DOHH2 (cell line): ENCODE measurements at regions not wholly inside any gene's neighbourhood (a gene's known extent, or its start where the extent isn't known, plus 50 kb on each side); places are given as distances from the start of the nearest gene placed in this dataset.
"Not testable (repeated sequence)": the region's sequence is repeated elsewhere in the genome, so short reads cannot be mapped to it uniquely, and the experiment has no call there.

Experiments used
- H3F3A ChIP-seq: fragments of 200-600 bp; sonication (generic), shearing (Covaris generic); 2 replicates; pipeline ENCODE4 v1.6.0; 2016; ENCODE audit warnings: antibody characterized with exemption, mild to moderate bottlenecking; ENCODE audit not compliant: control insufficient read depth, insufficient read depth
- H3K27ac ChIP-seq: fragments of 200-600 bp; sonication (generic); 2 replicates; pipeline ENCODE4 v1.5.1; 2014; ENCODE audit warnings: low read depth, mild to moderate bottlenecking, low read length, moderate library complexity
- H3K27me3 ChIP-seq: fragments of 200-600 bp; sonication (generic); 2 replicates; pipeline ENCODE4 v1.6.1; 2014; ENCODE audit warnings: mild to moderate bottlenecking, low read length, mixed read lengths; ENCODE audit not compliant: control insufficient read depth
- H3K36me3 ChIP-seq: fragments of 200-600 bp; sonication (generic); 2 replicates; pipeline ENCODE4 v1.6.1; 2014; ENCODE audit warnings: mild to moderate bottlenecking, low read length, moderate library complexity, mixed read lengths; ENCODE audit not compliant: control insufficient read depth
- H3K4me1 ChIP-seq: fragments of 200-600 bp; sonication (generic); 2 replicates; pipeline ENCODE4 v1.6.1; 2014; ENCODE audit warnings: mild to moderate bottlenecking, low read length, mixed read lengths; ENCODE audit not compliant: control insufficient read depth
- H3K4me2 ChIP-seq: fragments of 200-600 bp; sonication (generic); 2 replicates; pipeline ENCODE4 v1.6.0; 2014; ENCODE audit warnings: mild to moderate bottlenecking, low read length, moderate library complexity
- H3K4me3 ChIP-seq: fragments of 200-600 bp; sonication (generic); 2 replicates; pipeline ENCODE4 v1.5.1; 2014; ENCODE audit warnings: mild to moderate bottlenecking, low read length, mixed read lengths
- H3K79me2 ChIP-seq: fragments of 200-600 bp; sonication (generic); 2 replicates; pipeline ENCODE4 v1.6.1; 2014; ENCODE audit warnings: mild to moderate bottlenecking, low read length, mixed read lengths; ENCODE audit not compliant: control insufficient read depth
- H3K9me2 ChIP-seq: fragments of 200-600 bp; sonication (generic); replicated peaks from 2 replicates; pipeline ENCODE4 v1.6.1; 2014; ENCODE audit warnings: mild to moderate bottlenecking, low read length, mixed read lengths; ENCODE audit not compliant: control insufficient read depth
- H3K9me3 ChIP-seq: fragments of 200-600 bp; sonication (generic); 2 replicates; pipeline ENCODE4 v1.6.1; 2014; ENCODE audit warnings: antibody characterized with exemption, low read length, mixed read lengths; ENCODE audit not compliant: control insufficient read depth, insufficient read depth
- H4K20me1 ChIP-seq: fragments of 200-600 bp; sonication (generic); 2 replicates; pipeline ENCODE4 v1.6.0; 2014; ENCODE audit warnings: low read depth, mild to moderate bottlenecking, antibody characterized with exemption, low read length, moderate library complexity; ENCODE audit not compliant: control insufficient read depth, insufficient read depth
- EZH2phosphoT487 ChIP-seq: fragments of 200-600 bp; sonication (generic); IDR thresholded peaks from 2 replicates; pipeline ENCODE4 v1.6.1; 2017; ENCODE audit warnings: borderline replicate concordance, mild to moderate bottlenecking, antibody characterized with exemption, low read length, moderate library complexity, mixed read lengths
- TF ChIP-seq, protein P1 (sequence below): fragments of 200-600 bp; sonication (generic); IDR thresholded peaks from one replicate; pipeline ENCODE4 v1.5.1; 2014; ENCODE audit warnings: antibody characterized with exemption, mild to moderate bottlenecking, low read depth, low read length; ENCODE audit not compliant: poor library complexity, severe bottlenecking

GRCh38 chr13:24563087-24563486 lies 50.5 kb upstream of the PARP4 start:
- no peak overlapping the region for H3K27ac ChIP-seq
- no peaks in the 10 kb centered on the region for H3K36me3 ChIP-seq
- H3K4me3 ChIP-seq = no peak overlapping the region
- H3K4me1 ChIP-seq = peaks cover 44% of the 10 kb centered on the region
- no peaks in the 10 kb centered on the region for H3K9me3 ChIP-seq
- H3K9me2 ChIP-seq = no peaks in the 10 kb centered on the region
- no peaks in the 10 kb centered on the region for H3K27me3 ChIP-seq
- H3F3A ChIP-seq = no peaks in the 10 kb centered on the region
- TF ChIP-seq, protein P1, sequence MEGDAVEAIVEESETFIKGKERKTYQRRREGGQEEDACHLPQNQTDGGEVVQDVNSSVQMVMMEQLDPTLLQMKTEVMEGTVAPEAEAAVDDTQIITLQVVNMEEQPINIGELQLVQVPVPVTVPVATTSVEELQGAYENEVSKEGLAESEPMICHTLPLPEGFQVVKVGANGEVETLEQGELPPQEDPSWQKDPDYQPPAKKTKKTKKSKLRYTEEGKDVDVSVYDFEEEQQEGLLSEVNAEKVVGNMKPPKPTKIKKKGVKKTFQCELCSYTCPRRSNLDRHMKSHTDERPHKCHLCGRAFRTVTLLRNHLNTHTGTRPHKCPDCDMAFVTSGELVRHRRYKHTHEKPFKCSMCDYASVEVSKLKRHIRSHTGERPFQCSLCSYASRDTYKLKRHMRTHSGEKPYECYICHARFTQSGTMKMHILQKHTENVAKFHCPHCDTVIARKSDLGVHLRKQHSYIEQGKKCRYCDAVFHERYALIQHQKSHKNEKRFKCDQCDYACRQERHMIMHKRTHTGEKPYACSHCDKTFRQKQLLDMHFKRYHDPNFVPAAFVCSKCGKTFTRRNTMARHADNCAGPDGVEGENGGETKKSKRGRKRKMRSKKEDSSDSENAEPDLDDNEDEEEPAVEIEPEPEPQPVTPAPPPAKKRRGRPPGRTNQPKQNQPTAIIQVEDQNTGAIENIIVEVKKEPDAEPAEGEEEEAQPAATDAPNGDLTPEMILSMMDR = no peak
- TF ChIP-seq EZH2phosphoT487 = no peak
- H4K20me1 ChIP-seq = no peaks in the 10 kb centered on the region
- H3K4me2 ChIP-seq = no peak overlapping the region
- H3K79me2 ChIP-seq = no peaks in the 10 kb centered on the region

- peaks cover 43% of the 10 kb centered on the region for H3K4me1 ChIP-seq
- peak overlapping the region; percentile 62; the same call in 1 of the 2 replicates for H3K4me2 ChIP-seq
- not testable (repeated sequence) for H3K9me3 ChIP-seq, H4K20me1 ChIP-seq, H3F3A ChIP-seq, H3K4me3 ChIP-seq, H3K27ac ChIP-seq, H3K36me3 ChIP-seq, H3K27me3 ChIP-seq, H3K79me2 ChIP-seq, H3K9me2 ChIP-seq
These were observed 51.4 kb upstream of the PARP4 start for GRCh38 chr13:24563971-24564370.

- peak overlapping the region; percentile 43 for H3K4me3 ChIP-seq
- no peaks in the 10 kb centered on the region for H3K36me3 ChIP-seq
- no peaks in the 10 kb centered on the region for H3F3A ChIP-seq
- H3K9me3 ChIP-seq = no peaks in the 10 kb centered on the region
- no peaks in the 10 kb centered on the region for H3K9me2 ChIP-seq
- TF ChIP-seq EZH2phosphoT487 = no peak
- TF ChIP-seq, protein P1 = no peak
- no peaks in the 10 kb centered on the region for H3K27me3 ChIP-seq
- H3K4me1 ChIP-seq = peaks cover 52% of the 10 kb centered on the region
- H3K79me2 ChIP-seq = no peaks in the 10 kb centered on the region
- H3K4me2 ChIP-seq = peak overlapping the region; percentile 62
- H3K27ac ChIP-seq = peak overlapping the region; percentile 31; the same call in 1 of the 2 replicates
- H4K20me1 ChIP-seq = no peaks in the 10 kb centered on the region
These were observed 52.3 kb upstream of the PARP4 start for GRCh38 chr13:24564881-24565280.

DNA sequence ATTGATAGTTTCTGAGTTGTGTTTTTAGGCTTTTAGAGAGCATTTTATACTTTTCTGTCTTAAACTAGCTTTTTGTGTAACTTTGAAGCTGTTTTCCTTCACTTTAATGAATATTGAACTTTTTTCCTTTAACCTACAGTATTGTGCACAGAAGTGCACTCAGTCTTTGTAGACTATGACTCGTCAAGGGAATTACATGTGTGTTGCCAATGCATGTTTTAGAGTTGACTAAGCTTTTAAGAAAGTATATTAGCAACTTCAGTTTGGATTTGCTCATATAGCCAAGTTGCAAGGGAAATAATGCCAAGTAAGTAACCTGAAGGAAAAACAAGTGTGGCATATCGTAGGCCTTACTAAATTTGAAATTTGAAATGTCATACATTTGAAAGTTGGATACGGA lies 55.0 kb upstream of the PARP4 start:
- not testable (repeated sequence) for H3K27me3 ChIP-seq, H3F3A ChIP-seq, H3K27ac ChIP-seq, H3K9me2 ChIP-seq, H3K79me2 ChIP-seq, H3K4me3 ChIP-seq, H3K9me3 ChIP-seq, H3K4me2 ChIP-seq, H3K36me3 ChIP-seq, H4K20me1 ChIP-seq
- peaks cover 58% of the 10 kb centered on the region for H3K4me1 ChIP-seq
